Cardiac fibroblast (primary cell): ENCODE measurements at regions not wholly inside any gene's neighbourhood (a gene's known extent, or its start where the extent isn't known, plus 50 kb on each side); places are given as distances from the start of the nearest gene placed in this dataset.

ENCODE experiments used
- DNase-seq, 2 donors: peaks; one replicate each; pipeline versions ENCODE4 v3.0.0 to v3.0.0-alpha.2; 2010; ENCODE audit warnings: low read depth in 2 of 2
- H3K4me3 ChIP-seq, 2 donors: replicated peaks in 1 of 2; 1 replicate in 1 of 2; 2 replicates in 1 of 2; pipeline ENCODE4 v1.5.1; 2011; ENCODE audit warnings: low read depth in 2 of 2, low read length in 2 of 2, mild to moderate bottlenecking in 2 of 2, moderate library complexity in 1 of 2
- TF ChIP-seq, protein P1 (sequence below): IDR thresholded peaks from one replicate; pipeline ENCODE4 v1.5.1; 2011; ENCODE audit warnings: low read depth, mild to moderate bottlenecking, low read length, inconsistent platforms

DNA sequence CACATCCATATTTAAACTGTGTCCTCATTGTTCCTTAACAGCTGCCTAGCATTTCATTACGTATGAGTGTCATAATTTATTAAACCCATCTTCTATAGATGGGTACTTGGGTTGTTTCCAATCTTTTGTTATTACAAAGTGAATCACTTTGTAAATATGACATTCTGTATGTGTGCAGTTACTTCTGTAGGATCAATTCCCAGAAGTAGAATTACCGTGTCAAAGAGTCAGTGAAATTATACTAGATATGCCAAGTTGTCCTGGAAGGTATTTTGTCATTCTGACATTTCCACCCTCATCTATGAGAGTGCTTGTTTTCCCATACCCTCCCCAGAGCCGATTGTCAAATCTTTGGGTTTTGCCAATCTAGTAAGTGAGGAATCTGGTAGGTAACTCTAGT, 194.5 kb upstream of the APCDD1 start:
- TF ChIP-seq, protein P1, sequence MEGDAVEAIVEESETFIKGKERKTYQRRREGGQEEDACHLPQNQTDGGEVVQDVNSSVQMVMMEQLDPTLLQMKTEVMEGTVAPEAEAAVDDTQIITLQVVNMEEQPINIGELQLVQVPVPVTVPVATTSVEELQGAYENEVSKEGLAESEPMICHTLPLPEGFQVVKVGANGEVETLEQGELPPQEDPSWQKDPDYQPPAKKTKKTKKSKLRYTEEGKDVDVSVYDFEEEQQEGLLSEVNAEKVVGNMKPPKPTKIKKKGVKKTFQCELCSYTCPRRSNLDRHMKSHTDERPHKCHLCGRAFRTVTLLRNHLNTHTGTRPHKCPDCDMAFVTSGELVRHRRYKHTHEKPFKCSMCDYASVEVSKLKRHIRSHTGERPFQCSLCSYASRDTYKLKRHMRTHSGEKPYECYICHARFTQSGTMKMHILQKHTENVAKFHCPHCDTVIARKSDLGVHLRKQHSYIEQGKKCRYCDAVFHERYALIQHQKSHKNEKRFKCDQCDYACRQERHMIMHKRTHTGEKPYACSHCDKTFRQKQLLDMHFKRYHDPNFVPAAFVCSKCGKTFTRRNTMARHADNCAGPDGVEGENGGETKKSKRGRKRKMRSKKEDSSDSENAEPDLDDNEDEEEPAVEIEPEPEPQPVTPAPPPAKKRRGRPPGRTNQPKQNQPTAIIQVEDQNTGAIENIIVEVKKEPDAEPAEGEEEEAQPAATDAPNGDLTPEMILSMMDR: no peak
- DNase-seq: peak in 1 of 2 donors; percentile 5
- no peak overlapping the region for H3K4me3 ChIP-seq

DNA sequence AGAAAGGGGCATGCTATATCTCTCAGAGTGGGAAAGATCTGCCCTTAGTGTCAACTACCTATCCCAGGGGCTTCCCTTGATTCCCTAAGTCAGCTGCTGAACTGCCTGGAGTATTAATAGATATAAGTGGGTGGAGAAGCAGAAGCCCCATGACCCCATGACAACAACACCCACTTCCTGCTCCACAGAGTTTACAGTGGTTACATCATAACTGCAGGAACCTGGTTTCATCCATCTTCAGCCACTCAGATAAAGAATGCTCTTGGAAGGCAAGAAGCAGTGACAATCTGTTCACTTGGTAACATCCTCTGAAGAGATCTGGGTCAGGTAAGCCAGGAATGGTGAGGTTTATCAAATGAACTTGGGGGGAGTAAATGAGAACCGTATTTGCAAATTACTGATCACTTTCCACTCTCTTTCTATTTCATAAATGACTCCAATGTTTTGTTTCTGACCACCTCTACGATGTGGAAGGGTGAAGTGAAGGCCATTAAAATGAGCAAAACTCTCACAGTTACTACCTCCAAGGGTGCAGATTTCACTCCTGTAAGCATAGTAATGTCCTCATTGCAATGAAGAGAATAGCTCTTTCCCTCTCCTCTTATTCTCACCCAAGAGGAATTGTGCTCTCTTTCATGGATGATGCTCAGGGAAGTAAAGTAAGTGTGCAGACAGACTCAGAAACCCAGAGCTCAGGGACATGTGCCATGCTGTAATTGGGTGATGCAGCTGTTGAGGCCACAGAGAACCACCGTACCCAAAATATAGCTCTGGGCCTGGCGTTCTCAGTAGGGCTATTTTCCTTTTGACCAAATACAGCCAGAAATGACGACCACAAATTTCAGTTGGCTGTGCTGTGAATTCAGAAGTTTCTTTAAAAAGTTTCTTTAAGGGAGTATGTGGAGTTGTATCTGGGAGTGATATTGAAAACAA, 192.8 kb upstream of the APCDD1 start:
- no peak overlapping the region for H3K4me3 ChIP-seq
- peak; percentile 11 to 33 for DNase-seq
- TF ChIP-seq, protein P1: no peak

- TF ChIP-seq, protein P1: no peak
- no peak overlapping the region for H3K4me3 ChIP-seq
- no peak for DNase-seq
These were observed 191.9 kb upstream of the APCDD1 start for GRCh38 chr18:10262566-10262965.

DNA sequence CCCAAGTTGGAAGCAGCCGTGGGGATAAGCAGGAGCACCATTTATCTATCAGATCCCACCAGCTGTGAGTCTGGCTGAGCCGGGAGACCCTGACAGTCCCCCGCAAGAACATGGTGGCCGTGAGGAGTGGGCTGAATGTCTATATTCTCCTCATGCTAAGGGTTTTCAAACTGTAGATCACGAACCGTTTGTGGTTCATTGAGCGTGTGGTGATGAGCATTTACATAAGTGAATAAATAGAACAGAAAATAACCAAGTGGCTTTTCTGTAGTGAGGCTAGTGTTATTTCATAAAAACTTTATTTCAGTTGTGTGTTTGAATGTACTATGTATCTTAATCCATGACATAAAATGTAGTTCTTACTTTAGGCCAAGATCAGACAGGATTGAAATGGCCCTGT, 190.2 kb upstream of the APCDD1 start:
- no peak overlapping the region for H3K4me3 ChIP-seq
- TF ChIP-seq, protein P1: no peak
- DNase-seq: no peak

GRCh38 chr18:10265560-10266333, 188.7 kb upstream of the APCDD1 start:
- no peak for DNase-seq
- TF ChIP-seq, protein P1: no peak
- H3K4me3 ChIP-seq: no peak overlapping the region

- H3K4me3 ChIP-seq: no peak overlapping the region
- no peak for DNase-seq
- TF ChIP-seq, protein P1: no peak
These were observed 188.2 kb upstream of the APCDD1 start for GRCh38 chr18:10266334-10266590.
